IPS-20b (cell line): ENCODE measurements at regions not wholly inside any gene's neighbourhood (a gene's known extent, or its start where the extent isn't known, plus 50 kb on each side); places are given as distances from the start of the nearest gene placed in this dataset.

ENCODE experiments used
- H3K27ac ChIP-seq: one replicate; pipeline ENCODE4 v1.5.1; 2013; ENCODE audit warnings: low read length
- H3K27me3 ChIP-seq: 2 replicates; pipeline ENCODE4 v1.6.1; 2013; ENCODE audit warnings: mild to moderate bottlenecking, low read length, inconsistent platforms; ENCODE audit not compliant: insufficient read depth
- H3K36me3 ChIP-seq: 2 replicates; pipeline ENCODE4 v1.6.1; 2013; ENCODE audit warnings: low read depth, mild to moderate bottlenecking, inconsistent platforms, low read length, moderate library complexity; ENCODE audit not compliant: insufficient read depth
- H3K4me1 ChIP-seq: 2 replicates; pipeline ENCODE4 v1.6.1; 2013; ENCODE audit warnings: mild to moderate bottlenecking, control low read depth, inconsistent platforms, low read length, moderate library complexity; ENCODE audit not compliant: insufficient read depth
- H3K4me3 ChIP-seq: 2 replicates; pipeline ENCODE4 v1.5.1; 2013; ENCODE audit warnings: mild to moderate bottlenecking, low read length, inconsistent platforms
- H3K9ac ChIP-seq: 2 replicates; pipeline ENCODE4 v1.6.1; 2013; ENCODE audit warnings: low read depth, mild to moderate bottlenecking, inconsistent platforms, low read length, moderate library complexity
- H3K9me3 ChIP-seq: 2 replicates; pipeline ENCODE4 v1.6.1; 2013; ENCODE audit warnings: mild to moderate bottlenecking, low read depth, low read length, inconsistent platforms; ENCODE audit not compliant: insufficient read depth

GRCh38 chr14:26897196-26897595, 299.4 kb upstream of the NOVA1 start:
- Histone ChIP-seq H3K36me3 (no peaks in the 10 kb centered on the region), H3K4me3 (no peak overlapping the region), H3K9me3 (peaks cover 11% of the 10 kb centered on the region; the same call in 1 of the 2 replicates), H3K27ac (no peak overlapping the region), H3K4me1 (no peaks in the 10 kb centered on the region), H3K27me3 (no peaks in the 10 kb centered on the region), H3K9ac (no peak overlapping the region)

DNA sequence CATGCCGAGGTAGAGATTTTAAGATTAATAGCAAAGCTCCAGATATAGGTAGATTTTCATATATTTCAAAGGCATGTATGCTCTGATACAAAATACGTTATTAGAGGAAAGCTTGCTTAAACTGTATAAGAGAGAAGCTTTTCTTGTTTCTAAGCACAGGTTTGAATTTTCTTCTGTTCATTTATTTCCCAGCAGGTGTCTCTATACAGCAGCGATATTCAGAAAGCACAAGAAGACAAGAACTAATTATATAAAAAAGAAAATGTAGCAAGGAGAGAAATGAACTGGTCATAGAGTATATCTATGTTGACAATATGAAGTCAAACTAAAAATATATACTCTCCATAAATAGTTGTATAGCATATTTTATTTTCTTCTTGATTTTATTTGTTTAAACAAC, 307.4 kb upstream of the NOVA1 start:
- H3K36me3 ChIP-seq, result no peaks in the 10 kb centered on the region
- H3K27ac ChIP-seq, result no peak overlapping the region
- H3K9me3 ChIP-seq, result peaks cover 9% of the 10 kb centered on the region; the same call in 1 of the 2 replicates
- H3K4me3 ChIP-seq, result no peak overlapping the region
- no peaks in the 10 kb centered on the region for H3K4me1 ChIP-seq
- H3K27me3 ChIP-seq, result no peaks in the 10 kb centered on the region
- no peak overlapping the region for H3K9ac ChIP-seq

DNA sequence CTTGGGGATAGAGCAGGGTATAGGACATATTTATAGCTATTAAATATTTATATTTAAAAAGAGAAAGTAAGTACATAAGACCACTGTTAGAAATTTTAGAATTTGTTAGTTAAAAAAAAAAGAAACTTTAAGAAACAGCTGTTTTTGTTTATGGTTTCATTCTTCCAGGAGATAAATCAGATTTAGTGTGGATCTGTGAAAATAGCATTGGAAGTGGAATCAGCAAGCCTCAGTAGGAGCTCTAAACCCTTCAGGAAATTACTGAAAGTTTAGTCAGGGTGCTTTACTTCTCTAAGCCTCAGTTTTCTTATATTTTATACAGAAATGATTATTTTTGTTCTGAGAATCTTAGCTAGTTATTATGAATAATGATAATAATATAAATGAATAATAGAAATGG, 316.0 kb upstream of the NOVA1 start:
- Histone ChIP-seq H3K4me3 (no peak overlapping the region), H3K36me3 (no peaks in the 10 kb centered on the region), H3K9ac (no peak overlapping the region), H3K4me1 (no peaks in the 10 kb centered on the region), H3K27ac (no peak overlapping the region), H3K9me3 (no peaks in the 10 kb centered on the region), H3K27me3 (no peaks in the 10 kb centered on the region)

DNA sequence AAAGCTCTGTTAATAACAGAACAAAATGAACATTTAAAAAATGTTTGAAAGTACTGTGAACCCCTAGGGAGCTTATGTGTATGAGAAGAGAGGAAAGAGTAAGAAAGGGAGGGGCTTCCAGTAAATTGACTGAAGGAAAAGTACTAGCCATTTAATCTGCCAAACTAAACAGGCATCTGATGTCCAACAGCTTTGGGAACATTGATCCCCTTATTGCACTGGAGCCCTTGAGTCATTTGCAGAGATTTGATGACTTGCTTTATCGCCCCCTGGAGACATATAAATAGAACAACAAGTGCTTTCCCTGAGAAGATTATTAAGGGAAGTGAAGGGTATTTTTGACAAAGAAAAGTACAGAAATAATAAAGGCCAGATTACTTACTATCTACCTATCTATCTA, 319.3 kb upstream of the NOVA1 start:
- Histone ChIP-seq H3K36me3 (no peaks in the 10 kb centered on the region), H3K9me3 (no peaks in the 10 kb centered on the region), H3K9ac (no peak overlapping the region), H3K4me3 (no peak overlapping the region), H3K4me1 (no peaks in the 10 kb centered on the region), H3K27ac (no peak overlapping the region), H3K27me3 (no peaks in the 10 kb centered on the region)

DNA sequence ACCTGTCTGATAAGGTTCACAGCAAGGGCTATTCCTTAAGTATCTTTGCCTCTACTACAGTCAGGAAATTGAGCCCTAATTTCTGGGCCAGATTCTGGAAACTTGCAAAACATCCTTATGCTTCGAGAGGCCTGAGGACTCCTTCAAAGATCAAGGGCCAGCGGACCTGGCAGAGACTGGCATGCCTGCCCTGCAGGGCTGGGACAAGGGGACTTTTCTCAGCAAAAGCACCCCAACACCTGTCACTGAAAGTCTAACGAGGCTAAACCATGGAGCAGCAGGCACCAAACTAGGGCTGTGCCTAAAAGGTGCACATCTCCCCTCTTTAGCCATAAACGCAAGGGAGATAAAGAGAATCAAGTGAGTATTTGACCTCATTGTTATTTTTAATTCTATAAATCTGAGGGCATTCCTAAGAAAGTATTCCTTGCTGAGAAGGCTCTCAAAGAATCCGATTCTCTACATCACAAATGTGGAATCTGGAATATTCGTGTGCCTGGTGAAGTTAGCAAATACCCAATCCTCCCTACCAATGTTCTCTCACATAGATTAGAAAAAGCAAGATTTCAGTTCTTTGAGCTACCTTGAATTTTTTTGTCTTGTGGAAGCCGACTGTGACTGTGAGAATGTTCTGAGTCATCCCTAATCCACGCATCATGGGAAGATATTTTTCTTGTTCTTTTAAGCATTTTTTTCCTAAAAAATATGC, 328.2 kb upstream of the NOVA1 start:
- H3K4me3 ChIP-seq, result no peak overlapping the region
- peaks cover 25% of the 10 kb centered on the region for H3K4me1 ChIP-seq
- H3K9ac ChIP-seq, result peak overlapping the region; percentile 28; the same call in 1 of the 2 replicates
- H3K27me3 ChIP-seq, result no peaks in the 10 kb centered on the region
- no peaks in the 10 kb centered on the region for H3K9me3 ChIP-seq
- H3K36me3 ChIP-seq, result no peaks in the 10 kb centered on the region
- H3K27ac ChIP-seq, result no peak overlapping the region

DNA sequence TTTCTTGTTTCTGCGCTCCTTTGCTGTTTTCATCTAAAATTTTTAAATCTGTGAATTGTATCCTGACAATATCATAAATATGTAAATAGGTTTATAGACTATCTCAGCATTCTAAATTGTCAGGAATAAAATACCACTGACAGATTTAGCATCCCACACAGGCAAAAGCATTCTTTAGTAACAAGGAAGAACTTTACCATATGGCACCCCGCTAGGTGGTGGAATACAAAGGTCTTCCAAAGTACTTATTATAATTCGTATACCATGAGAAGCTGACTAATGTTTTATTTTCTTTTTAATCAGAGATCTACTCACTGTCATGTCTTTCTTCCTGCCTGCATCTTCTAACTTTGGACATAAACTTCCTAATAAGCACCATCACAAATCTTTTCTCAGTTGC, 328.8 kb upstream of the NOVA1 start:
- no peaks in the 10 kb centered on the region for H3K9me3 ChIP-seq
- no peaks in the 10 kb centered on the region for H3K36me3 ChIP-seq
- H3K27ac ChIP-seq, result no peak overlapping the region
- no peak overlapping the region for H3K4me3 ChIP-seq
- no peak overlapping the region for H3K9ac ChIP-seq
- no peaks in the 10 kb centered on the region for H3K27me3 ChIP-seq
- peaks cover 25% of the 10 kb centered on the region for H3K4me1 ChIP-seq

- no peak overlapping the region for H3K27ac ChIP-seq
- no peaks in the 10 kb centered on the region for H3K36me3 ChIP-seq
- no peak overlapping the region for H3K9ac ChIP-seq
These were observed 330.2 kb upstream of the NOVA1 start for GRCh38 chr14:26928019-26928418.

GRCh38 chr14:26929361-26929760, 331.5 kb upstream of the NOVA1 start:
- no peak overlapping the region for H3K27ac ChIP-seq
- no peaks in the 10 kb centered on the region for H3K36me3 ChIP-seq
- H3K27me3 ChIP-seq, result no peaks in the 10 kb centered on the region
- no peak overlapping the region for H3K4me3 ChIP-seq
- H3K9ac ChIP-seq, result no peak overlapping the region
- H3K9me3 ChIP-seq, result no peaks in the 10 kb centered on the region
- peaks cover 25% of the 10 kb centered on the region for H3K4me1 ChIP-seq

More at GRCh38 chr14:26928019-26928418, 330.2 kb upstream of the NOVA1 start:
- H3K9me3 ChIP-seq, result no peaks in the 10 kb centered on the region
- H3K4me3 ChIP-seq, result no peak overlapping the region
- H3K4me1 ChIP-seq, result peaks cover 25% of the 10 kb centered on the region
- no peaks in the 10 kb centered on the region for H3K27me3 ChIP-seq

DNA sequence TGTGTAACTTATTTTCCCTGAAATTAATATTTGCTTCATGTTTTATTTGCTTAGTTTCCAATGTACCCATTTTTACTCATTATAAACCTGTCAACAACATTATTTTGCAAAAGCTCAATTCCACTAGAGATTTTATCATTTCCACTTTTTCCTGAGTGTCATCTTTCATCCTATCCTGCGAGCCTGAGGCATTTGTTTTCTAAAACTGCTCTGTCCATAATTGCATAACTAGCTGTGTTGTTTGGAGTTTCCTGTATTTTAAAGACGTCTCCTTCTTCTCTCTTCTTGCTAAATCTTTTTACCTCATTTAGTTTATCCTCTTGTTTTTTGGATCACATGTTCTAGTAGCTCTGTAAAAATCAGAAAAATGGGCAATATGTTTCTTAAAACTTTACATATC, 332.7 kb upstream of the NOVA1 start:
- Histone ChIP-seq H3K36me3 (no peaks in the 10 kb centered on the region), H3K9ac (no peak overlapping the region), H3K9me3 (peaks cover 3% of the 10 kb centered on the region; the same call in 1 of the 2 replicates), H3K27me3 (no peaks in the 10 kb centered on the region), H3K4me1 (peaks cover 22% of the 10 kb centered on the region), H3K27ac (no peak overlapping the region), H3K4me3 (no peak overlapping the region)

GRCh38 chr14:26932606-26933005, 334.8 kb upstream of the NOVA1 start:
- no peak overlapping the region for H3K9ac ChIP-seq
- H3K27me3 ChIP-seq, result no peaks in the 10 kb centered on the region
- H3K27ac ChIP-seq, result no peak overlapping the region
- no peaks in the 10 kb centered on the region for H3K36me3 ChIP-seq
- peaks cover 8% of the 10 kb centered on the region; the same call in 1 of the 2 replicates for H3K4me1 ChIP-seq
- H3K4me3 ChIP-seq, result no peak overlapping the region
- H3K9me3 ChIP-seq, result peaks cover 10% of the 10 kb centered on the region

- Histone ChIP-seq H3K27me3 (no peaks in the 10 kb centered on the region), H3K4me1 (peaks cover 8% of the 10 kb centered on the region; the same call in 1 of the 2 replicates), H3K36me3 (no peaks in the 10 kb centered on the region), H3K9ac (no peak overlapping the region), H3K9me3 (peaks cover 10% of the 10 kb centered on the region), H3K4me3 (no peak overlapping the region), H3K27ac (no peak overlapping the region)
These were observed 335.6 kb upstream of the NOVA1 start for GRCh38 chr14:26933431-26933830.

- no peak overlapping the region for H3K27ac ChIP-seq
- no peak overlapping the region for H3K9ac ChIP-seq
- H3K4me1 ChIP-seq, result peaks cover 5% of the 10 kb centered on the region; the same call in 1 of the 2 replicates
- H3K9me3 ChIP-seq, result peaks cover 10% of the 10 kb centered on the region
- no peaks in the 10 kb centered on the region for H3K36me3 ChIP-seq
- H3K4me3 ChIP-seq, result no peak overlapping the region
- H3K27me3 ChIP-seq, result no peaks in the 10 kb centered on the region
These were observed 336.3 kb upstream of the NOVA1 start for GRCh38 chr14:26934151-26934550.
